Cerebellar nuclear complex (tissue), 1 donor: ENCODE measurements at regions not wholly inside any gene's neighbourhood (a gene's known extent, or its start where the extent isn't known, plus 50 kb on each side); places are given as distances from the start of the nearest gene placed in this dataset.

Source experiments
- DNase-seq, 2 experiments: peaks; one replicate each; lab custom pipeline; 2025; lab: John Stamatoyannopoulos, UW

GRCh38 chr21:27819299-27819698, 852.4 kb upstream of the ADAMTS5 start:
- DNase-seq, result no peak

- no peak for DNase-seq
Measured at GRCh38 chr21:27818847-27819246, 852.0 kb upstream of the ADAMTS5 start.

DNA sequence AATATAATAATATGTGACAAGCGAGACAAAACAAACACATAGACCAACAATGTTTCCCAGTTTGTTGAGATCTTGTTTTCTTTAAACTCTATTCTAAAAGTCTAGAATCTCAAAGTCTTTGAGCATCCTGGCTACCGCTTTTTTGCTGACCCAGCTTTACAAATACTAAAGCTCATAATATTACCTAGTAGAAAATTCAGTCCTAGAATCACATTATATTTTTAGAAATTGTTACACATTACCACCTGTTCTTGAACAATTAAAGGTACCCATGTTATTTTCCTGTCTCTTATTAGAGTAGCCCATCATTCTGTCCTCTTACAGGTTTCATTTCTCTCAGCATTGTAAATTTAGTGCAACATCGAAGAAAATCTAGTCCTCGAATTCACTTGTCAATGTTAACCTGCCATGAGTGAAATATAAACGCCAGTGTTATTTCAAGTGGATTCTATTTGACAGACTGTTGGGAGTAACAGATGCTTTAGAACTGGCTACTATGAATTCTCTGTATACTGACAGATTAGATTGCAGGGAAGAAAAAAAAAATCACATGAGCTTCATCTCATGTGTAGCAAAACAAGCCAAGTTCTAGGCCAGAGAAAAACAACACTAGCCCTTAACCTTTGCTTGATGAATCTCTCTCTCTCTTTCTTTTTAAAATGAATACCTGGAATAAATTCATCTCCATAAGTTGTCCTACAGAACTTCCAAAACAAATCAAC, 851.2 kb upstream of the ADAMTS5 start:
- DNase-seq, result no peak

- no peak for DNase-seq
Measured at GRCh38 chr21:27817074-27817473, 850.2 kb upstream of the ADAMTS5 start.

DNA sequence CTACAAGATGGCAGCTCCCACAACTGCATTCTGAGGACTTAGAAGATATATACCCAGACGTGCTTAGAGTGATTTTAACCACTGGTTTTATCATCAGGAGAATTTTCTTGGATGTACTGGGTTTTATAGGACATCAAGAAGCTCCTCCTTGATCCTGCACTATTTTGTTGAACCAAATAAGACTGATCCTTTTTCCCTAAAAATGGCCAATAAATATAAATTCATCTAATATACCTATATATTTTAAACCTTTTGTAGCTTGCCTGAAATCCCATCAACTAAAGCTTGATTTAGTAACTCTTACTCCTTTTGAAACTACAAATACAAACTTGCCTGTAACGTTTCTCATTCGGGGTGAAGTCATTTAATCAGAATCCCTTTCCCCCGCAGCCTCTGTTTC, 849.4 kb upstream of the ADAMTS5 start:
- DNase-seq, result no peak

- DNase-seq, result no peak
Measured at GRCh38 chr21:27814226-27814625, 847.3 kb upstream of the ADAMTS5 start.

GRCh38 chr21:27813750-27814149, 846.9 kb upstream of the ADAMTS5 start:
- no peak for DNase-seq

GRCh38 chr21:27813344-27813743, 846.5 kb upstream of the ADAMTS5 start:
- no peak for DNase-seq

DNA sequence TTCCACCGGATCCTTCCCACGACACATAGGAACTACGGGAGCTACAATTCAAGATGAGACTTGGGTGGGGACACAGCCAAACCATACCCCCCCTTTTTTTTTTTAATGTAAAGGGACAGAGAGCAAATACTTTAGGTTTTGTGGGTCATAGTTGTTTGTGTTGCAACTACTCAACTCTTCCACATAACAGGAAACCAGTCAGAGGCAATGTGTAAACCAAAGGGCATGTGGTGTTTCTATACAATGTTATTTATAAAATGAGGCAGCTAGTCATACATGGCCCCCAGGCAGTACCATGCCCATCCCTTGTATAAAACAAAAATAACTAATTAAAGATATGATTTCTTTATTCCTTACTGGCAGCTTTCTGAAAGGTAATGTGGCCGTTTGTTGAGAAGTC, 845.4 kb upstream of the ADAMTS5 start:
- no peak for DNase-seq

- DNase-seq, result no peak
Measured at GRCh38 chr21:27808923-27809322, 842.0 kb upstream of the ADAMTS5 start.

GRCh38 chr21:27807596-27807995, 840.7 kb upstream of the ADAMTS5 start:
- no peak for DNase-seq

- no peak for DNase-seq
Measured at GRCh38 chr21:27806281-27806680, 839.4 kb upstream of the ADAMTS5 start.

DNA sequence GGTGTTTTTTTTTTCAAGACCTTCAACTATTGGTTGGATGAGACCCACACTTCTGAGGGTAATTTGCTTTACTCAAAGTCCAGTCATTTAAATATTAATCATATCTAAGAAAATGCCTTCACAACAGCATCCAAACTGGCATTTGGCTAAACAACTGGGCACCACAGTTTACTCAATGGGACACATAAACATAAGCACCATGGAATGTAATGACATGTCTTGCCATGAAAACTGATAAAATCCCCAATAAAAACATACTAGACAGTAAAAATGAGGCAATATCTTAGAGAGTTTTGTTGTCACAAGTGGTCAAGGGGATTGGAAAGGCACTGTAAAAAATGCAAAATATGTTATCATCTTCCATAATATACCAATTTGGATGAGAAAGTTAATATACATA, 838.8 kb upstream of the ADAMTS5 start:
- DNase-seq, result no peak

DNA sequence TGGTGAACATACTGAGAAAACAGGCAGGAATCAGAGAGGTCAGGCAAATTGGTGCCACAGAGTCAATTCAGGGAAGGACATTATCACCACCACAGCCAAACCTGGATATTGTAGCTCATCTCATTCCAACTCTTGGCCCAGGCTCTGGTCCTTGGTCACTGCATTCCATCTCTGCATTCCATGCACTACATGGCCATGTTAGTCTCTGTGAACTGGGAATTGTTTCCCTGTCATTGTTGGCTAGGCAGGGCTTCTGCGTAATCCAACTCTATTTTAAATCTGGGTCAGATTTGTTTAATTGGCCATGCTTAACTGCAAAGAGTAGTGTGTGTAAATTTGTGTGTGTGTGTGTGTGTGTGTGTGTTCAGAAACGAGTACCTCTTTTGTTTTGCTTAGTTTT, 837.6 kb upstream of the ADAMTS5 start:
- no peak for DNase-seq

DNA sequence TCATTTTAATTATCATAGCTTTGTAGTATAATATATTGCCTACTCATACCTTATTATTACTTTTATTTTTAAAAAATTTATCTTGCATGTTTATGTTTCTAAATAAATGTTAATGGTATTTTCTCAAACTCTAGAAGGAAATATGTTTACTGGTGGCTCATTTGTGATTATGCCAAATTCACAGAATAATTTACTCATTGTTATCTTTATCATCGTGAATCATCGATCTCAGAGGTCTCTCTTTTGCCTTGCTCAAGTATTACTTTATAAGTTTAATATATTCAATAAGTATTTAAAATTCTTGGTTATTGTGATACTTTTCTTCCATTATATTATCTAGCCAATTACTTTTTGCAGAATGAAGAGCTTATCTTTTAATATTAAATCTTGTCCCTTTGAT, 836.7 kb upstream of the ADAMTS5 start:
- no peak for DNase-seq

DNA sequence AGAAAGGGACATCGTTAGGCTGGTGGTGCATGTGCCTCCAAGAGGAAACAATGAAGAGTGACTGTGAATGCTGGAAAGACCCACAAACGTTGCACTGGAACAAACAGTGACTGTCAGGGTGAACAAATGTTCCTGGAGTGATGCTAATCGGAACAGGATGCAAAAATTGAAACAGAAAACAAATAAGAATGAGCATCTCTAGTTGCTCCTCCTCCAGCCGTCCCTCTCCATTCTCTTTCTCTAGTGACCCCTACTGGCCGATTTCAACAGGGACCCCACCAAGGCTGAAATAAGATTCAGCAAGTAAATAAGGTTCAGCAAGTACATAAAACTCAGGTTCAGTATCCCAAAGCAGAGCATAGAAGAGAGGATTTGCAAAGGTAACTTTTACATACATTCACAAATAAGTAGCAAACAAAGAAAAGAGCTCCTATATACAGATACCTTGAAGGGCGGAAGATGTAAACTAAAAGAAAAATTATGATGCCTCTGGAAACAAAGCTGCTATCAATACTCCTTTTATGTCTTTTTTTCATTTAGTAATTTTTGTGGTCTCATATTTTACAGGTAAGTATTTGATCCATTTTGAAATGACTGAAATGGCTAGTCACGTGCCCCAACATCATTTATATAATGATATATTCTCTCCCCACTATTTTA, 836.1 kb upstream of the ADAMTS5 start:
- no peak for DNase-seq

GRCh38 chr21:27799861-27800260, 833.0 kb upstream of the ADAMTS5 start:
- no peak for DNase-seq

- DNase-seq, result no peak
Measured at GRCh38 chr21:27796106-27796505, 829.2 kb upstream of the ADAMTS5 start.

- DNase-seq, result no peak
Measured at GRCh38 chr21:27795418-27795817, 828.5 kb upstream of the ADAMTS5 start.

DNA sequence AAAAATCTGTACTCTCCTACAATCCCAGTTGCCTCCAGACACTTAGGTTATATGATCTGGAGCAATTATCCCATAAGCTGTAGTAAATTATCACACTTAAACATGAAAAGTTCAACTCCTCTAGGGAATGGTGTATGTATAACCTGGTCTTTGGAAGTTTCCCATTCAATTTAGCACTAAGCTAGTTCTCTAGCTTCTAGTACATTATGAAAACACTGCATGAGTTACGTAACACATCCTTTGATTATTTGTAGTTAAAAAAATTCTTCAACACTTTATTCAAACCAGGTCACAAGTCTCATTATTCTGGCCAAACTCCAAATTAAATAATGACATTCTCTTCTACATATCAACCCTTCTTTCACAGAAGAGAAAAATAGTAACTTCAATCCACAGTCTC, 827.0 kb upstream of the ADAMTS5 start:
- no peak for DNase-seq

GRCh38 chr21:27787046-27787445, 820.2 kb upstream of the ADAMTS5 start:
- DNase-seq, result no peak

- no peak for DNase-seq
Measured at GRCh38 chr21:27779606-27780005, 812.7 kb upstream of the ADAMTS5 start.

- no peak for DNase-seq
Measured at GRCh38 chr21:27776925-27777553, 810.2 kb upstream of the ADAMTS5 start.
